H1 (cell line): ENCODE measurements at regions not wholly inside any gene's neighbourhood (a gene's known extent, or its start where the extent isn't known, plus 50 kb on each side); places are given as distances from the start of the nearest gene placed in this dataset.

Source experiments
- CTCF ChIA-PET: fragments of 300-600 bp; sonication (Branson Sonifier 250); formaldehyde crosslinking; loops from one replicate; lab custom pipeline; 2021; ENCODE audit not compliant: partially characterized antibody; lab: Charles Lee
- POLR2A ChIA-PET: fragments of 300-600 bp; sonication (Branson Sonifier 250); formaldehyde crosslinking; loops from one replicate; lab custom pipeline; 2021; ENCODE audit warnings: inconsistent platforms; ENCODE audit not compliant: partially characterized antibody; lab: Charles Lee
- DNase-seq, 2 experiments: peaks; one replicate each; pipeline versions ENCODE4 v3.0.0 to v3.0.0-alpha.2; 2010 to 2022; ENCODE audit warnings: low spot score in 2 of 2, low read depth in 1 of 2, mixed read lengths in 1 of 2
- FAIRE-seq: peaks from 2 replicates; lab custom pipeline; 2011; peaks lifted over from hg19 to GRCh38; lab: Jason Lieb, UNC
- H2AFZ ChIP-seq: 2 replicates; pipeline ENCODE4 v1.8.1; 2012; ENCODE audit warnings: low read length, inconsistent platforms
- H2AK5ac ChIP-seq: 2 replicates; pipeline ENCODE4 v1.6.1; 2013; ENCODE audit warnings: low read depth, low read length
- H2BK120ac ChIP-seq: replicated peaks from 2 replicates; pipeline ENCODE3; 2013; ENCODE audit warnings: low read depth, low read length, inconsistent platforms
- H2BK12ac ChIP-seq: 2 replicates; pipeline ENCODE4 v1.6.1; 2013; ENCODE audit warnings: low read depth, low read length
- H2BK15ac ChIP-seq: 2 replicates; pipeline ENCODE4 v1.6.1; 2013; ENCODE audit warnings: low read length
- H2BK20ac ChIP-seq: 2 replicates; pipeline ENCODE4 v1.6.1; 2013; ENCODE audit warnings: low read length
- H2BK5ac ChIP-seq: 2 replicates; pipeline ENCODE4 v1.6.1; 2013; ENCODE audit warnings: low read depth, low read length
- H3K14ac ChIP-seq: 2 replicates; pipeline ENCODE4 v1.6.1; 2013; ENCODE audit warnings: inconsistent platforms; ENCODE audit not compliant: insufficient read length
- H3K18ac ChIP-seq: 2 replicates; pipeline ENCODE4 v1.6.1; 2013; ENCODE audit warnings: low read length; ENCODE audit errors: extremely low read depth
- H3K23ac ChIP-seq: 2 replicates; pipeline ENCODE4 v1.6.1; 2013; ENCODE audit warnings: inconsistent platforms; ENCODE audit not compliant: insufficient read length
- H3K23me2 ChIP-seq: 2 replicates; pipeline ENCODE4 v1.6.1; 2013; ENCODE audit warnings: low read depth, low read length
- H3K27ac ChIP-seq: 2 replicates; pipeline ENCODE4 v1.6.1; 2011; ENCODE audit warnings: low read depth, low read length, inconsistent platforms
- H3K27me3 ChIP-seq, 4 experiments: replicated peaks in 1 of 4; 1 replicate in 1 of 4; 2 replicates in 3 of 4; pipeline versions ENCODE4 v1.6.1 to v1.8.1; 2011 to 2013; ENCODE audit warnings: low read length in 3 of 4, mild to moderate bottlenecking in 3 of 4, inconsistent platforms in 2 of 4, mixed read lengths in 2 of 4, moderate library complexity in 1 of 4; ENCODE audit not compliant: control insufficient read depth in 3 of 4, insufficient read depth in 3 of 4; ENCODE audit errors: extremely low read depth in 1 of 4
- H3K36me3 ChIP-seq, 4 experiments: 2 replicates each; pipeline versions ENCODE4 v1.6.1 to v1.8.1; 2011 to 2013; ENCODE audit warnings: mild to moderate bottlenecking in 4 of 4, low read length in 3 of 4, moderate library complexity in 2 of 4, control low read depth in 1 of 4, inconsistent platforms in 1 of 4; ENCODE audit not compliant: insufficient read depth in 4 of 4, control insufficient read depth in 2 of 4
- H3K4ac ChIP-seq: replicated peaks from 2 replicates; pipeline ENCODE3; 2013; ENCODE audit warnings: low read length, low read depth, mixed read lengths, inconsistent platforms; ENCODE audit not compliant: insufficient read length
- H3K4me1 ChIP-seq, 4 experiments: replicated peaks in 1 of 4; 1 replicate in 1 of 4; 2 replicates in 3 of 4; pipeline versions ENCODE4 v1.6.1 to v1.8.1; 2011 to 2013; ENCODE audit warnings: low read length in 3 of 4, inconsistent platforms in 2 of 4, mixed read lengths in 1 of 4; ENCODE audit not compliant: insufficient read depth in 4 of 4, control insufficient read depth in 3 of 4
- H3K4me2 ChIP-seq, 2 experiments: 2 replicates each; pipeline versions ENCODE4 v1.6.1 to v1.8.1; 2011 to 2013; ENCODE audit warnings: low read depth in 2 of 2, low read length in 2 of 2, control low read depth in 1 of 2, inconsistent platforms in 1 of 2, mild to moderate bottlenecking in 1 of 2; ENCODE audit not compliant: insufficient read depth in 1 of 2
- H3K4me3 ChIP-seq, 4 experiments: fragments of 200-600, 300-600 bp in 1 of 4; sonication (generic), shearing (Covaris generic), sonication (Bioruptor Twin) in 1 of 4; 2 replicates each; pipeline versions ENCODE4 v1.5.1 to v1.8.1; 2011 to 2016; ENCODE audit warnings: low read length in 4 of 4, low read depth in 3 of 4, control low read depth in 2 of 4, inconsistent platforms in 2 of 4, mild to moderate bottlenecking in 2 of 4, mixed read lengths in 1 of 4, moderate library complexity in 1 of 4; ENCODE audit not compliant: insufficient read depth in 2 of 4; ENCODE audit errors: extremely low read depth in 1 of 4
- H3K56ac ChIP-seq: replicated peaks from 2 replicates; pipeline ENCODE3; 2013; ENCODE audit warnings: low read depth, mild to moderate bottlenecking, mixed read lengths, low read length, inconsistent platforms; ENCODE audit not compliant: insufficient read length
- H3K79me1 ChIP-seq: 2 replicates; pipeline ENCODE4 v1.6.1; 2013; ENCODE audit warnings: low read depth, low read length, control low read depth
- H3K79me2 ChIP-seq, 2 experiments: 2 replicates each; pipeline versions ENCODE4 v1.6.1 to v1.8.1; 2012 to 2013; ENCODE audit warnings: low read length in 2 of 2, mild to moderate bottlenecking in 2 of 2, inconsistent platforms in 1 of 2; ENCODE audit not compliant: insufficient read depth in 2 of 2, control insufficient read depth in 1 of 2
- H3K9ac ChIP-seq, 4 experiments: replicated peaks in 1 of 4; 1 replicate in 1 of 4; 2 replicates in 3 of 4; pipeline versions ENCODE4 v1.6.1 to v1.8.1; 2011 to 2013; ENCODE audit warnings: low read depth in 3 of 4, low read length in 3 of 4, control low read depth in 2 of 4, mild to moderate bottlenecking in 2 of 4, moderate library complexity in 2 of 4, inconsistent platforms in 1 of 4; ENCODE audit errors: extremely low read depth in 1 of 4
- H3K9me3 ChIP-seq, 2 experiments: 2 replicates each; pipeline versions ENCODE4 v1.6.1 to v1.8.1; 2012 to 2013; ENCODE audit warnings: mild to moderate bottlenecking in 2 of 2, moderate library complexity in 2 of 2, control low read depth in 1 of 2, inconsistent platforms in 1 of 2, low read depth in 1 of 2, low read length in 1 of 2, mixed read lengths in 1 of 2; ENCODE audit not compliant: insufficient read depth in 2 of 2
- H4K20me1 ChIP-seq, 2 experiments: replicated peaks in 1 of 2; 2 replicates each; pipeline versions ENCODE3 to v1.8.1; 2011 to 2013; ENCODE audit warnings: inconsistent platforms in 2 of 2, low read length in 2 of 2, mild to moderate bottlenecking in 1 of 2; ENCODE audit not compliant: insufficient read depth in 2 of 2, control insufficient read depth in 1 of 2
- H4K5ac ChIP-seq: 2 replicates; pipeline ENCODE4 v1.6.1; 2013; ENCODE audit warnings: low read length, low read depth, mixed read lengths, inconsistent platforms; ENCODE audit not compliant: insufficient read length
- H4K8ac ChIP-seq: 2 replicates; pipeline ENCODE4 v1.8.0; 2013; ENCODE audit warnings: mild to moderate bottlenecking, moderate library complexity, low read length, inconsistent platforms; ENCODE audit not compliant: insufficient read depth; ENCODE audit errors: extremely low read depth
- H4K91ac ChIP-seq: replicated peaks from 2 replicates; pipeline ENCODE3; 2013; ENCODE audit warnings: low read length, mixed read lengths, inconsistent platforms; ENCODE audit not compliant: insufficient read length
- CBX5 ChIP-seq: fragments of 300-800, 300-1000 bp; sonication (generic); IDR thresholded peaks from 2 replicates; pipeline ENCODE4 v1.7.1; 2016; ENCODE audit warnings: antibody characterized with exemption, low read length, low read depth
- CBX8 ChIP-seq: fragments of 300-800, 300-1000 bp; sonication (generic); IDR thresholded peaks from 2 replicates; pipeline ENCODE4 v1.7.1; 2016; ENCODE audit warnings: low read depth, low read length, borderline replicate concordance
- CREB1 ChIP-seq: IDR thresholded peaks from 2 replicates; pipeline ENCODE4 v1.6.1; 2012; ENCODE audit warnings: inconsistent platforms
- JUN ChIP-seq: IDR thresholded peaks from 2 replicates; pipeline ENCODE4 v1.6.1; 2011; ENCODE audit warnings: low read depth, mild to moderate bottlenecking, improper control_type of control experiment, low read length
- NANOG ChIP-seq: IDR thresholded peaks from 2 replicates; pipeline ENCODE4 v1.6.1; 2011; ENCODE audit warnings: low read length, low read depth, mild to moderate bottlenecking, inconsistent platforms; ENCODE audit not compliant: insufficient read depth, poor library complexity, severe bottlenecking
- NRF1 ChIP-seq: IDR thresholded peaks from 2 replicates; pipeline ENCODE4 v1.6.1; 2011; ENCODE audit warnings: mild to moderate bottlenecking, low read depth, low read length, improper control_type of control experiment
- PHF8 ChIP-seq: fragments of 200-600 bp; sonication (generic); conservative IDR thresholded peaks from 2 replicates; pipeline ENCODE4 v1.7.1; 2012; ENCODE audit warnings: low read depth, mild to moderate bottlenecking, inconsistent platforms, low read length, moderate library complexity
- POLR2A ChIP-seq, 2 experiments: IDR thresholded peaks; 1 replicate in 1 of 2; 2 replicates in 1 of 2; pipeline ENCODE4 v1.6.1; 2011; ENCODE audit warnings: low read depth in 2 of 2, low read length in 2 of 2, mild to moderate bottlenecking in 2 of 2; ENCODE audit errors: control extremely low read depth in 1 of 2
- RAD21 ChIP-seq, 2 experiments: IDR thresholded peaks in 1 of 2; conservative IDR thresholded peaks in 1 of 2; 2 replicates each; pipeline ENCODE4 v1.6.1; 2011; ENCODE audit warnings: low read depth in 2 of 2, low read length in 2 of 2, improper control_type of control experiment in 1 of 2, inconsistent platforms in 1 of 2, mild to moderate bottlenecking in 1 of 2, moderate library complexity in 1 of 2
- RBBP5 ChIP-seq: IDR thresholded peaks from 2 replicates; pipeline ENCODE4 v1.7.1; 2012; ENCODE audit warnings: low read depth, mild to moderate bottlenecking, inconsistent platforms, low read length, moderate library complexity, borderline replicate concordance
- ZNF274 ChIP-seq: IDR thresholded peaks from 2 replicates; pipeline ENCODE4 v1.7.0; 2012; ENCODE audit warnings: low read length, borderline replicate concordance; ENCODE audit errors: extremely low read depth
- WGBS, 2 experiments: shearing (Covaris generic) in 1 of 2; methylation state at CpG; one replicate each; pipeline versions ENCODE4 v1.1.6 to v1.1.7; 2013 to 2015; ENCODE audit warnings: low lambda C conversion rate in 2 of 2, mixed read lengths in 2 of 2, inconsistent platforms in 1 of 2, low coverage in 1 of 2, missing lambda C conversion rate in 1 of 2; ENCODE audit not compliant: insufficient replicate concordance in 2 of 2, insufficient coverage in 1 of 2, insufficient read length in 1 of 2; ENCODE audit errors: extremely low coverage in 1 of 2, missing lambda C conversion rate in 1 of 2; 5-methylcytosine and 5-hydroxymethylcytosine counted together

DNA sequence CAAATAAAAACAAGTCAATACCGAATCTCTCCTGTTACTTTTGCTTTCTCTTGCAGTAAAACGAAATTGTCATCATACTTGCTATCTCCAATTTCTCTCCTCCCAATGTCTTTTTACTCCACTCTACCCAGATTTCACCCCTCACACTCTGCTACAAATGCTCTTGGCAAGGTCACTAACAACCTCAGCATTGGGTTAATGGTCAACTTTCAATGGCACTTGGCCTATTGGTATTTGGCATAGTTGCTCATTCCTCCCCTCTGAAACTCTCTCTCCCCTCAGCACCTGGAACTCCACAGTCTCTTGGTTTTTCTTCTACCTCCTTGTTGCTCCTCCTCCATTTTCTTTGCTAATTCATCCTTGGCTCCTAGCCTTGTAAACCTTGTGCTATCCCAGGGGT, 367.3 kb downstream of the PTPRU start:
- no peak overlapping the region for H3K14ac ChIP-seq

More for the DNA sequence above, 367.3 kb downstream of the PTPRU start:
- H3K4me1 ChIP-seq = no peaks in the 10 kb centered on the region
- no peak overlapping the region for H2AFZ ChIP-seq
- FAIRE-seq (no peak), DNase-seq (no peak)
- H3K4me2 ChIP-seq = no peak overlapping the region
- H2BK20ac ChIP-seq = no peak overlapping the region
- ChIA-PET POLR2A (no interaction called here), CTCF (no interaction called here)
- H3K18ac ChIP-seq = no peak overlapping the region
- H3K9me3 ChIP-seq = peaks cover 21 to 35% of the 10 kb centered on the region in 2 experiments
- H2BK15ac ChIP-seq = no peak overlapping the region
- peaks cover 2% of the 10 kb centered on the region; the same call in 1 of the 2 replicates for H3K23me2 ChIP-seq
- 97% methylated on average over 2 of the region's 2 CpGs; no CpG with 5 or more reads in 1 of the 2 experiments for WGBS, 2 experiments
- H4K91ac ChIP-seq = no peak overlapping the region
- H3K4me3 ChIP-seq = no peak overlapping the region
- H3K4ac ChIP-seq = no peak overlapping the region
- TF ChIP-seq POLR2A (IDR thresholded peaks at IDR 0.05; ENCODE audit: control extremely low read depth in 1 of 2, low read depth in 2 of 2, low read length in 2 of 2) = no peak
- no peak for TF ChIP-seq RAD21 (IDR thresholded peaks at IDR 0.05 in 1 of 2, conservative IDR thresholded peaks at IDR 0.05 in 1 of 2; ENCODE audit: low read depth in 2 of 2, low read length in 2 of 2)
- TF ChIP-seq NRF1 = no peak
- no peak for TF ChIP-seq ZNF274
- no peak for TF ChIP-seq RBBP5
- no peak for TF ChIP-seq NANOG
- TF ChIP-seq CBX8 = no peak
- no peak for TF ChIP-seq CBX5
- no peak for TF ChIP-seq CREB1
- TF ChIP-seq JUN = no peak
- no peak for TF ChIP-seq PHF8
- H3K23ac ChIP-seq = no peak overlapping the region
- no peak overlapping the region for H2BK5ac ChIP-seq
- no peaks in the 10 kb centered on the region for H3K36me3 ChIP-seq
- H3K56ac ChIP-seq = no peak overlapping the region
- no peaks in the 10 kb centered on the region for H3K79me2 ChIP-seq
- H4K5ac ChIP-seq = no peak overlapping the region
- H2BK120ac ChIP-seq = no peak overlapping the region
- H4K20me1 ChIP-seq = no peaks in the 10 kb centered on the region
- no peaks in the 10 kb centered on the region for H3K27me3 ChIP-seq
- H3K79me1 ChIP-seq = no peaks in the 10 kb centered on the region
- no peak overlapping the region for H2AK5ac ChIP-seq
- no peak overlapping the region for H3K27ac ChIP-seq
- no peak overlapping the region for H2BK12ac ChIP-seq
- H3K9ac ChIP-seq = no peak overlapping the region
- no peak overlapping the region for H4K8ac ChIP-seq
